AG04449 (cell line): ENCODE measurements at regions not wholly inside any gene's neighbourhood (a gene's known extent, or its start where the extent isn't known, plus 50 kb on each side); places are given as distances from the start of the nearest gene placed in this dataset.

Experiments
- CTCF ChIA-PET: fragments of 350-600 bp; formaldehyde crosslinking; extraction: SDS; loops from one replicate; lab custom pipeline; 2021; ENCODE audit warnings: antibody characterized with exemption; lab: Yijun Ruan, JAX
- POLR2A ChIA-PET: fragments of 400-600, 350-600 bp; formaldehyde crosslinking; extraction: SDS; loops from one replicate; lab custom pipeline; 2020; ENCODE audit warnings: antibody characterized with exemption, inconsistent platforms; lab: Yijun Ruan, JAX
- DNase-seq: peaks from one replicate; pipeline ENCODE4 v3.0.0-alpha.2; 2010; ENCODE audit warnings: low read depth, low spot score
- H3K4me3 ChIP-seq: 2 replicates; pipeline ENCODE4 v1.5.1; 2011; ENCODE audit warnings: low read depth, mild to moderate bottlenecking, control low read depth, low read length
- CTCF ChIP-seq: IDR thresholded peaks from one replicate; pipeline ENCODE4 v1.5.1; 2011; ENCODE audit warnings: mild to moderate bottlenecking, moderate library complexity, low read length, control low read depth, inconsistent platforms; ENCODE audit not compliant: insufficient read depth; ENCODE audit errors: missing control alignments

GRCh38 chr4:24322995-24323394 is 261.4 kb downstream of the DHX15 start:
- CTCF ChIA-PET, result no interaction called here
- H3K4me3 ChIP-seq, result no peak overlapping the region
- no peak for DNase-seq
- no peak for TF ChIP-seq CTCF
- POLR2A ChIA-PET, result no interaction called here

- ChIA-PET POLR2A (no interaction called here), CTCF (interaction anchor here (0.7 kb wide), 1 partner anchor 1034 kb away, joined by 3 read pairs; no protein-coding TSS in a partner anchor)
- no peak overlapping the region for H3K4me3 ChIP-seq
- TF ChIP-seq CTCF, result no peak
- no peak for DNase-seq
These were observed 261.8 kb downstream of the DHX15 start for GRCh38 chr4:24322511-24322910.

GRCh38 chr4:24321616-24322015 is 262.7 kb downstream of the DHX15 start:
- POLR2A ChIA-PET, result no interaction called here
- DNase-seq, result no peak
- no peak for TF ChIP-seq CTCF
- H3K4me3 ChIP-seq, result no peak overlapping the region
- CTCF ChIA-PET, result no interaction called here

GRCh38 chr4:24321131-24321530 is 263.2 kb downstream of the DHX15 start:
- no peak for DNase-seq
- ChIA-PET POLR2A (no interaction called here), CTCF (no interaction called here)
- no peak overlapping the region for H3K4me3 ChIP-seq
- no peak for TF ChIP-seq CTCF

- ChIA-PET CTCF (no interaction called here), POLR2A (no interaction called here)
- TF ChIP-seq CTCF, result no peak
- no peak for DNase-seq
- H3K4me3 ChIP-seq, result no peak overlapping the region
These were observed 265.0 kb downstream of the DHX15 start for GRCh38 chr4:24319387-24319786.

- CTCF ChIA-PET, result no interaction called here
- H3K4me3 ChIP-seq, result no peak overlapping the region
- TF ChIP-seq CTCF, result no peak
- POLR2A ChIA-PET, result no interaction called here
- DNase-seq, result no peak
These were observed 269.3 kb downstream of the DHX15 start for GRCh38 chr4:24315056-24315455.
